ENCODE measurements at regions not wholly inside any gene's neighbourhood (a gene's known extent, or its start where the extent isn't known, plus 50 kb on each side); places are given as distances from the start of the nearest gene placed in this dataset.

DNA sequence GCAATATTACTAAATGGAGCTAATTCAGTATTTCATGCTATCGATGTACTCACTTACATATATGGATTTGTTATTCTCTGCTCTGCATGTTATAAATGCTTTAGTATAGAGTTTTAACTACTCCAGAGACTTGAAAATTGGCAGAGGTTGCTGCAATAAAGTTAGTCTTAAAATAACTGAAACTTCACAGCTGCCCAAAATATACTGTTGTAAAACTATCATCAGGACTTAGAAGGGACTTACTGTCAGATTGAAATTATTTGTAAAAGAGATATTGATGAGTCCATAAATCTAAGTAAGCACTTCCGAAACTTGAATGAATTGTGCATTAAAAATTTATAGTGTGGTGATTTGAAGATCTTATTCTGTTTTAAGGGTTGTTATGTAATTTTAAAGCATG is 1178.2 kb upstream of the PCDH20 start:
- H3K27me3 Mint-ChIP-seq (ENCODE audit: low read depth): no peaks in the 10 kb centered on the region
- H3K4me3 Mint-ChIP-seq (ENCODE audit: unreplicated experiment): no peak overlapping the region
- no peaks in the 10 kb centered on the region for H3K9me3 Mint-ChIP-seq (ENCODE audit: low read depth)
- TF ChIP-seq, protein P1, sequence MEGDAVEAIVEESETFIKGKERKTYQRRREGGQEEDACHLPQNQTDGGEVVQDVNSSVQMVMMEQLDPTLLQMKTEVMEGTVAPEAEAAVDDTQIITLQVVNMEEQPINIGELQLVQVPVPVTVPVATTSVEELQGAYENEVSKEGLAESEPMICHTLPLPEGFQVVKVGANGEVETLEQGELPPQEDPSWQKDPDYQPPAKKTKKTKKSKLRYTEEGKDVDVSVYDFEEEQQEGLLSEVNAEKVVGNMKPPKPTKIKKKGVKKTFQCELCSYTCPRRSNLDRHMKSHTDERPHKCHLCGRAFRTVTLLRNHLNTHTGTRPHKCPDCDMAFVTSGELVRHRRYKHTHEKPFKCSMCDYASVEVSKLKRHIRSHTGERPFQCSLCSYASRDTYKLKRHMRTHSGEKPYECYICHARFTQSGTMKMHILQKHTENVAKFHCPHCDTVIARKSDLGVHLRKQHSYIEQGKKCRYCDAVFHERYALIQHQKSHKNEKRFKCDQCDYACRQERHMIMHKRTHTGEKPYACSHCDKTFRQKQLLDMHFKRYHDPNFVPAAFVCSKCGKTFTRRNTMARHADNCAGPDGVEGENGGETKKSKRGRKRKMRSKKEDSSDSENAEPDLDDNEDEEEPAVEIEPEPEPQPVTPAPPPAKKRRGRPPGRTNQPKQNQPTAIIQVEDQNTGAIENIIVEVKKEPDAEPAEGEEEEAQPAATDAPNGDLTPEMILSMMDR (IDR thresholded peaks at IDR 0.05): no peak
- no peaks in the 10 kb centered on the region for H3K36me3 Mint-ChIP-seq (ENCODE audit: low read depth)
- DNase-seq (ENCODE audit: low spot score): no peak
- peaks cover 7% of the 10 kb centered on the region for H3K4me1 Mint-ChIP-seq (ENCODE audit: low read depth)
- H3K27ac Mint-ChIP-seq (ENCODE audit: unreplicated experiment): no peak overlapping the region

DNA sequence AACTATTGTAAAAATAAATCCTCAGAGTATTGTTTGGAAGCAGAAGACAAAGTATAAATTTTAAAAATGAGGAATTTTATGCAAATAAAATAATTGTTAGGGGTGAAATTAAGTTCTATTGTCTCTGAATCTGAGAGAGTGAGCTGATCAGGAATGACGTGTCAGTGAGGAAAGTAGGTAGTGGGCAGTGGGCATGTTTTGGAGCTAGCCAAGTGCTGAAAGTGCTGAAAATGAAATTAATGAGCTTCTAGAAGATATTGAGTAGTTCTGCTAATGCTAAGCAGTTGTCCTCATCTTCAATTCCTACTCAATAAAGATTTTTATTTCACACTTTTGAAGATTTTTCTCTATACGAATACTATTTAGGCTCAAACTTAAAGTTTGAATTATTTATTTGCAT is 1167.8 kb upstream of the PCDH20 start:
- TF ChIP-seq, protein P1 (IDR thresholded peaks at IDR 0.05): no peak
- Mint-ChIP-seq H3K9me3 (ENCODE audit: low read depth) (no peaks in the 10 kb centered on the region), H3K4me1 (ENCODE audit: low read depth) (no peaks in the 10 kb centered on the region), H3K27ac (ENCODE audit: unreplicated experiment) (no peak overlapping the region), H3K36me3 (ENCODE audit: low read depth) (no peaks in the 10 kb centered on the region), H3K4me3 (ENCODE audit: unreplicated experiment) (no peak overlapping the region), H3K27me3 (ENCODE audit: low read depth) (no peaks in the 10 kb centered on the region)
- no peak for DNase-seq (ENCODE audit: low spot score)

DNA sequence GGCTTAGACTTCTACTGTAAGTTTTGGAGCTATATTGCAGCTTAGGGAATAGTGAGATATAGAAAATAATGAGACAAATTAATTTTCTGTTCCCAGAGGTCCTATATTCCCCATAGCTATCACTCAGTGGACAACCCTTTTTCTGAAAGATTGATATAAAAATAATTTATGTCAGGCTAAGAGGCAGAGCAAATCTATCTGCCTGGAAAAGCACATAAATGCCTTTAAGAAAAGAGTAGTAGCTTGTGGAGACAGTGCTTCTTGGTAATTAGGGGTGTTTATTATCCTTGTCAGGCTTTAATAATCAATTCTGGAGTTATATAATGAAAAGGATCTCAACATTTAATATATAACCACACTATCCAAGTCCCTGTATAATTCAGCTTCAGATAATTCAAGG is 1162.8 kb upstream of the PCDH20 start:
- no peaks in the 10 kb centered on the region for H3K4me1 Mint-ChIP-seq (ENCODE audit: low read depth)
- TF ChIP-seq, protein P1 (IDR thresholded peaks at IDR 0.05): no peak
- no peak overlapping the region for H3K27ac Mint-ChIP-seq (ENCODE audit: unreplicated experiment)
- H3K36me3 Mint-ChIP-seq (ENCODE audit: low read depth): no peaks in the 10 kb centered on the region
- H3K4me3 Mint-ChIP-seq (ENCODE audit: unreplicated experiment): no peak overlapping the region
- H3K9me3 Mint-ChIP-seq (ENCODE audit: low read depth): no peaks in the 10 kb centered on the region
- no peak for DNase-seq (ENCODE audit: low spot score)
- H3K27me3 Mint-ChIP-seq (ENCODE audit: low read depth): no peaks in the 10 kb centered on the region

DNA sequence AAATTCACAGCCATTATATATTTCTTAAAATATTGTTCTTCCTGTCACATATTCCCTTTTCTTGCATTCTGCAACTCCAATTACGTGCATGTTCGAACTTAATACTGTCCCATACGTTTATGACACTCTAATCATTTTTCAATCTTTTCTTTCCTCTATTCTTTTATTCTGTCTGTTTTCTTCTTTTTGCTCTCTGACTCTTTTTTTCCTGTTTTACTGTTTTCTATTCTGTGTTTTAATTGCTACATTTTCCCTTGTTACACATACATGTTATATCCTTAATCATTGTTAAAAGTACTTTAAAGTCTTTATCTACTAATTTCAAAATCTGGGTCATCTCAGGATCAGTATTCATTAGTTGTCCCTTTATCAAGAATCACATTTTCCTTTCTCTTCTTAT is 1149.1 kb upstream of the PCDH20 start:
- TF ChIP-seq, protein P1 (IDR thresholded peaks at IDR 0.05): no peak
- no peak for DNase-seq (ENCODE audit: low spot score)
- Mint-ChIP-seq H3K4me3 (ENCODE audit: unreplicated experiment) (no peak overlapping the region), H3K27ac (ENCODE audit: unreplicated experiment) (no peak overlapping the region), H3K9me3 (ENCODE audit: low read depth) (no peaks in the 10 kb centered on the region), H3K27me3 (ENCODE audit: low read depth) (no peaks in the 10 kb centered on the region), H3K4me1 (ENCODE audit: low read depth) (no peaks in the 10 kb centered on the region), H3K36me3 (ENCODE audit: low read depth) (no peaks in the 10 kb centered on the region)

DNA sequence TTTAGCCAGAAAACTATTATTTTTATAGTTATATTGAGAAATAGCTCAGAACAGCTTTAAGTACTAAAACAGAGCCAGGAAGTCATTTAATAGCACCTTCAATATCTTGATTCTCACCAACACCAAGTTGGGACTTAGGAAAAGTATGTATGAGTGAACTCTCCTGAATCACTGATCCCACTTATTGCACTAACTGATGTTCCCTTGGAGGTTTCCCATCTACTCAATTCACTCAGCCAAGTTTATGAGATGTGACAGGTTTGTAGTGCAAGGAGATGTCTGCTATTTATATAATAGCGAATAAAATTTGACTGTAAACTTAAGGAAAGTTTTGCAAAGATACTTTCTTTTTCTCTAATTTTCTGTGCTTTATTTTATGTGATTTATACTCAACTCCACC is 1147.6 kb upstream of the PCDH20 start:
- Mint-ChIP-seq H3K4me1 (ENCODE audit: low read depth) (no peaks in the 10 kb centered on the region), H3K36me3 (ENCODE audit: low read depth) (no peaks in the 10 kb centered on the region), H3K27me3 (ENCODE audit: low read depth) (no peaks in the 10 kb centered on the region), H3K9me3 (ENCODE audit: low read depth) (no peaks in the 10 kb centered on the region), H3K27ac (ENCODE audit: unreplicated experiment) (no peak overlapping the region), H3K4me3 (ENCODE audit: unreplicated experiment) (no peak overlapping the region)
- DNase-seq (ENCODE audit: low spot score): no peak
- TF ChIP-seq, protein P1 (IDR thresholded peaks at IDR 0.05): no peak
